A549 (cell line): ENCODE measurements at regions not wholly inside any gene's neighbourhood (a gene's known extent, or its start where the extent isn't known, plus 50 kb on each side); places are given as distances from the start of the nearest gene placed in this dataset.
"Not testable (repeated sequence)": the region's sequence is repeated elsewhere in the genome, so short reads cannot be mapped to it uniquely, and the experiment has no call there.

Source experiments
- ATAC-seq, 2 experiments: fragments of 200-7000 bp in 1 of 2; fragments of >200 bp in 1 of 2; cut with Nextera tagmentation in 1 of 2; cut with Tn5 transposase in 1 of 2; 3 replicates each; pipeline versions ENCODE4 v1.8.0 to v1.9.1; 2018 to 2020; ENCODE audit warnings: mild to moderate bottlenecking in 1 of 2, moderate library complexity in 1 of 2
- CTCF ChIA-PET: fragments of 300-600 bp; sonication (Branson Sonifier 250); formaldehyde crosslinking; extraction: SDS; loops from one replicate; lab custom pipeline; 2021; ENCODE audit warnings: antibody characterized with exemption, inconsistent platforms; lab: Yijun Ruan, JAX
- POLR2A ChIA-PET: fragments of 350-600 bp; formaldehyde crosslinking; extraction: SDS; loops from one replicate; lab custom pipeline; 2021; ENCODE audit warnings: antibody characterized with exemption, inconsistent platforms; lab: Yijun Ruan, JAX
- DNase-seq, 2 experiments: peaks; one replicate each; pipeline versions ENCODE4 v3.0.0 to v3.0.0-alpha.2; 2011 to 2016; ENCODE audit warnings: low read depth in 1 of 2, low spot score in 1 of 2
- FAIRE-seq: peaks from 2 replicates; lab custom pipeline; 2011; peaks lifted over from hg19 to GRCh38; lab: Jason Lieb, UNC
- H3K27ac ChIP-seq, 2 experiments: fragments of >200 bp; sonication (Bioruptor Twin); formaldehyde crosslinking; 3 replicates each; pipeline ENCODE4 v1.5.1; 2016 to 2017
- H3K4me1 ChIP-seq: fragments of >200 bp; sonication (Bioruptor Twin); formaldehyde crosslinking; 3 replicates; pipeline ENCODE4 v1.6.1; 2016
- H3K4me2 ChIP-seq: fragments of >200 bp; sonication (Bioruptor Twin); formaldehyde crosslinking; 3 replicates; pipeline ENCODE4 v1.6.1; 2016
- H3K4me3 ChIP-seq: fragments of >200 bp; sonication (Bioruptor Twin); formaldehyde crosslinking; 3 replicates; pipeline ENCODE4 v1.5.1; 2016
- H3K9me3 ChIP-seq: fragments of >200 bp; sonication (Bioruptor Twin); formaldehyde crosslinking; 3 replicates; pipeline ENCODE4 v1.6.1; 2016

DNA sequence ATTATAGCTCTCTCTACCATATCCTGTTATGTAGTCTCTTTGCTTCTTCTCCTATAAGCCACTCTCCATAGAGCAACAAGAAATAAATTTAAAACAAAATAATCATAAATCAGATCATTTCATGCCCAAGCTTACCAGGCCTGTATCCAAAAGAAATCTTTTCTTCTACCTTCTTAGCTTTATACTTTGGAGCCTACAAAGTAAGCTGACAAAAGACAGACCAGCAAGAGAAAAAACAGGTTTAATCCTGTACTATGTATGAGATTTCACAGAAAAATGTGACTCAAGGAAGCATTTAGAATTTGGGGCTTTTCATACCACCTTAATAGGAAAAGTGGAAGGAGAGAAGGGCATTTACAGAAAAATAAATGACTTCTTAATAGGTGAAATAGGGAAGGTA is 321.0 kb downstream of the TSPY2 start:
- H3K27ac ChIP-seq, H3K4me2 ChIP-seq, H3K9me3 ChIP-seq, H3K4me1 ChIP-seq, POLR2A ChIA-PET, DNase-seq, H3K4me3 ChIP-seq, FAIRE-seq, ATAC-seq, CTCF ChIA-PET: not testable (repeated sequence)
